Endodermal cell (in vitro differentiated cells): ENCODE measurements at regions not wholly inside any gene's neighbourhood (a gene's known extent, or its start where the extent isn't known, plus 50 kb on each side); places are given as distances from the start of the nearest gene placed in this dataset.

Experiments used
- DNase-seq: peaks from one replicate; pipeline ENCODE4 v3.0.0-alpha.2; 2017
- H3K27ac ChIP-seq: 2 replicates; pipeline ENCODE4 v1.5.1; 2013; ENCODE audit warnings: mild to moderate bottlenecking, low read depth, low read length, moderate library complexity
- H3K27me3 ChIP-seq: 2 replicates; pipeline ENCODE4 v1.6.1; 2013; ENCODE audit warnings: mild to moderate bottlenecking, low read length, moderate library complexity; ENCODE audit not compliant: insufficient read depth, control insufficient read depth, poor library complexity, severe bottlenecking
- H3K36me3 ChIP-seq: 2 replicates; pipeline ENCODE4 v1.7.0; 2013; ENCODE audit warnings: mild to moderate bottlenecking, low read length, moderate library complexity; ENCODE audit not compliant: control insufficient read depth, insufficient read depth
- H3K4me1 ChIP-seq: one replicate; pipeline ENCODE4 v1.7.0; 2013; ENCODE audit warnings: low read length; ENCODE audit not compliant: control insufficient read depth, insufficient read depth
- H3K4me3 ChIP-seq: 2 replicates; pipeline ENCODE4 v1.5.1; 2013; ENCODE audit warnings: mild to moderate bottlenecking, low read length, moderate library complexity
- H3K9ac ChIP-seq: 2 replicates; pipeline ENCODE4 v1.6.1; 2013; ENCODE audit warnings: mild to moderate bottlenecking, low read length, moderate library complexity; ENCODE audit not compliant: poor library complexity, severe bottlenecking; ENCODE audit errors: extremely low read depth
- H3K9me3 ChIP-seq: 2 replicates; pipeline ENCODE4 v1.6.1; 2013; ENCODE audit warnings: mild to moderate bottlenecking, low read length, moderate library complexity; ENCODE audit not compliant: control insufficient read depth
- H3K27ac Mint-ChIP-seq: 2 replicates; pipeline ENCODE4 v1.8.0; 2020; ENCODE audit warnings: mixed read lengths
- H3K27me3 Mint-ChIP-seq: 2 replicates; pipeline ENCODE4 v1.8.0; 2021; ENCODE audit warnings: mild to moderate bottlenecking, mixed read lengths; ENCODE audit not compliant: insufficient read depth
- H3K36me3 Mint-ChIP-seq: 2 replicates; pipeline ENCODE4 v1.8.0; 2020; ENCODE audit warnings: low read depth, mixed read lengths
- H3K4me1 Mint-ChIP-seq: 2 replicates; pipeline ENCODE4 v1.8.0; 2020; ENCODE audit warnings: mixed read lengths
- H3K4me3 Mint-ChIP-seq: 2 replicates; pipeline ENCODE4 v1.8.0; 2020; ENCODE audit warnings: mild to moderate bottlenecking, moderate library complexity, mixed read lengths
- H3K9me3 Mint-ChIP-seq: 2 replicates; pipeline ENCODE4 v1.8.0; 2020; ENCODE audit warnings: mild to moderate bottlenecking, mixed read lengths
- WGBS, 2 experiments: methylation state at CpG; one replicate each; pipeline versions ENCODE4 v1.1.5 to v1.1.7; 2013; ENCODE audit warnings: missing lambda C conversion rate in 2 of 2, mixed read lengths in 1 of 2; ENCODE audit not compliant: insufficient coverage in 1 of 2, insufficient read length in 1 of 2; 5-methylcytosine and 5-hydroxymethylcytosine counted together
- TF ChIP-seq, protein P1 (sequence below): fragments of 200-600 bp; sonication (generic); conservative IDR thresholded peaks from 2 replicates; pipeline ENCODE4 v1.5.0; 2021; ENCODE audit warnings: antibody characterized with exemption, mild to moderate bottlenecking

DNA sequence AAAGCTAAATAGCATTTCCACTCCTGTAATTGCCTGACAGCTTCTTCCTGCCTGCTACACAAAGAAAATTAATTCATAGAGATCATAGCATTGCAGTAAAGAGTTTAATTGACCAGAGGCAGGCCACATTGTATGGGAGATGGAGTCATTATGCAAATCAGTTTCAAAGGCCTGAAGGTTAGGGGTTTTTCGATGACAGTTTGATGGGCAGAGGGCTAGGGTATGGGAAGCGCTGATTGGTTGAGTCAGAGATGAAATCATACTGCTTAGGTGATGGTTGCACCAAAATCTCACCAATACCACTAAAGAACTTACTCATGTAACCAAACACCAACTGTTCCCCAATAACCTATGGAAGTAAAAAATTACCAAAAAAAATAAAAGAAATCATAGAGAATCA, 599.0 kb downstream of the NUP35 start:
- no peak overlapping the region for H3K4me3 Mint-ChIP-seq
- H3K9ac ChIP-seq: no peak overlapping the region
- no peaks in the 10 kb centered on the region for H3K27me3 ChIP-seq
- no peak overlapping the region for H3K4me3 ChIP-seq
- H3K4me1 Mint-ChIP-seq: no peaks in the 10 kb centered on the region
- H3K9me3 ChIP-seq: peaks cover 5% of the 10 kb centered on the region
- no peak overlapping the region for H3K27ac ChIP-seq
- H3K36me3 Mint-ChIP-seq: no peaks in the 10 kb centered on the region
- H3K36me3 ChIP-seq: no peaks in the 10 kb centered on the region
- DNase-seq: no peak
- no peaks in the 10 kb centered on the region for H3K9me3 Mint-ChIP-seq
- WGBS, 2 experiments: 91% methylated on average over 2 of the region's 2 CpGs; no CpG with 5 or more reads in 1 of the 2 experiments
- H3K27ac Mint-ChIP-seq: no peak overlapping the region
- H3K27me3 Mint-ChIP-seq: no peaks in the 10 kb centered on the region
- H3K4me1 ChIP-seq: no peaks in the 10 kb centered on the region
- TF ChIP-seq, protein P1, sequence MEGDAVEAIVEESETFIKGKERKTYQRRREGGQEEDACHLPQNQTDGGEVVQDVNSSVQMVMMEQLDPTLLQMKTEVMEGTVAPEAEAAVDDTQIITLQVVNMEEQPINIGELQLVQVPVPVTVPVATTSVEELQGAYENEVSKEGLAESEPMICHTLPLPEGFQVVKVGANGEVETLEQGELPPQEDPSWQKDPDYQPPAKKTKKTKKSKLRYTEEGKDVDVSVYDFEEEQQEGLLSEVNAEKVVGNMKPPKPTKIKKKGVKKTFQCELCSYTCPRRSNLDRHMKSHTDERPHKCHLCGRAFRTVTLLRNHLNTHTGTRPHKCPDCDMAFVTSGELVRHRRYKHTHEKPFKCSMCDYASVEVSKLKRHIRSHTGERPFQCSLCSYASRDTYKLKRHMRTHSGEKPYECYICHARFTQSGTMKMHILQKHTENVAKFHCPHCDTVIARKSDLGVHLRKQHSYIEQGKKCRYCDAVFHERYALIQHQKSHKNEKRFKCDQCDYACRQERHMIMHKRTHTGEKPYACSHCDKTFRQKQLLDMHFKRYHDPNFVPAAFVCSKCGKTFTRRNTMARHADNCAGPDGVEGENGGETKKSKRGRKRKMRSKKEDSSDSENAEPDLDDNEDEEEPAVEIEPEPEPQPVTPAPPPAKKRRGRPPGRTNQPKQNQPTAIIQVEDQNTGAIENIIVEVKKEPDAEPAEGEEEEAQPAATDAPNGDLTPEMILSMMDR: no peak

DNA sequence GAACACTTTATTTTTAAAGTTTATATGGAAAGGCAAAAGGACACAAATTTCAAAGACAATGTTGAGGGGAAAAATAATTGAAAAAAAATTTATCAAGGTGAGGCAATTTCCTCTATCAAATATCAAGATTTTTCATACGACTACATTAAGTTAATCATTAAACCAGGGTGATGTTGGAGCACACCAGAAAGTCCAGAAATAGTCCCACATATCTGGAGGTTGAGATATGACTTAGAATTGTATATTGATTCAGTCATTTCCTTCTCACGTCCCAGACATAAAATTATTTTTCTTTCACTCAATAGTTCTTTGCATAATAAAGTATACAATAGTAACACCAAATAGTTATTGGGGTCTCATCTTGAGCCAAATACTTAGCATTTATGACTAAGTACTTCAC, 605.1 kb downstream of the NUP35 start:
- Mint-ChIP-seq H3K36me3 (no peaks in the 10 kb centered on the region), H3K9me3 (no peaks in the 10 kb centered on the region), H3K4me3 (no peak overlapping the region), H3K4me1 (no peaks in the 10 kb centered on the region), H3K27me3 (no peaks in the 10 kb centered on the region), H3K27ac (no peak overlapping the region)
- no peak overlapping the region for H3K4me3 ChIP-seq
- H3K9ac ChIP-seq: no peak overlapping the region
- H3K9me3 ChIP-seq: peaks cover 2% of the 10 kb centered on the region
- TF ChIP-seq, protein P1: no peak
- H3K27ac ChIP-seq: no peak overlapping the region
- DNase-seq: no peak
- H3K4me1 ChIP-seq: no peaks in the 10 kb centered on the region
- no peaks in the 10 kb centered on the region for H3K36me3 ChIP-seq
- WGBS, 2 experiments: 83% methylated on average over 1 of the region's 2 CpGs; no CpG with 5 or more reads in 1 of the 2 experiments
- H3K27me3 ChIP-seq: no peaks in the 10 kb centered on the region

DNA sequence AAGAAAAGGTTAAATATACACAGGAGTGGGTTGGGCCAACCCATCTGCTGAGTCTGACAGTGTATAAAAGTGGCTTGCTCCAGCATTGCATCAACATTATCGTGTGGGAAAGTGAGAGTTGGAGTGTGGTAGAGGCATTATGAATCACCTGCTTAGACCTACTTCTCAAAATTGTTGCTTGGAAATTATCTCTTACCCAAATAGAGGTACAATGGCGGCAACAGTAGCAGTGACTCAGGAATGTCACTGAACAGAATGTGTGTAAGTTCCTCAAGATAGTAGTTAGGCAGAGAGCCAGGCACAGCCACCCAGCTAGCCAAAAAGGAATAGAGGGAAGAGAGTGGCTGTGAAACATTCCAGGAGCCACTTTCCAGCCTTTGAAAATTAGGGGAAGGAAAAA, 616.0 kb downstream of the NUP35 start:
- Mint-ChIP-seq H3K36me3 (no peaks in the 10 kb centered on the region), H3K27me3 (no peaks in the 10 kb centered on the region), H3K4me3 (no peak overlapping the region), H3K4me1 (no peaks in the 10 kb centered on the region), H3K27ac (no peak overlapping the region), H3K9me3 (peaks cover 2% of the 10 kb centered on the region)
- Histone ChIP-seq H3K36me3 (no peaks in the 10 kb centered on the region), H3K27me3 (no peaks in the 10 kb centered on the region), H3K27ac (no peak overlapping the region), H3K4me1 (no peaks in the 10 kb centered on the region), H3K4me3 (no peak overlapping the region), H3K9me3 (no peaks in the 10 kb centered on the region), H3K9ac (no peak overlapping the region)
- no peak for DNase-seq
- 94 to 100% methylated on average over 2 of the region's 2 CpGs for WGBS, 2 experiments
- TF ChIP-seq, protein P1: no peak
